Inflammatory macrophage (primary cell): ENCODE measurements at regions not wholly inside any gene's neighbourhood (a gene's known extent, or its start where the extent isn't known, plus 50 kb on each side); places are given as distances from the start of the nearest gene placed in this dataset.

Experiments used
- DNase-seq, 2 donors: peaks; one replicate each; pipeline ENCODE4 v3.0.0-alpha.2; 2020 to 2022

GRCh38 chr2:16271231-16271896 lies 331.0 kb downstream of the MYCN start:
- DNase-seq = no peak

- no peak for DNase-seq
Measured at GRCh38 chr2:16270441-16270840, 330.1 kb downstream of the MYCN start.

- DNase-seq = no peak
Measured at GRCh38 chr2:16268301-16269000, 328.1 kb downstream of the MYCN start.

GRCh38 chr2:16266571-16266970 lies 326.2 kb downstream of the MYCN start:
- no peak for DNase-seq

GRCh38 chr2:16264931-16265540 lies 324.7 kb downstream of the MYCN start:
- DNase-seq = no peak

- no peak for DNase-seq
Measured at GRCh38 chr2:16264491-16264890, 324.1 kb downstream of the MYCN start.

GRCh38 chr2:16263241-16263890 lies 323.0 kb downstream of the MYCN start:
- DNase-seq = no peak

GRCh38 chr2:16262526-16263178 lies 322.3 kb downstream of the MYCN start:
- DNase-seq = no peak

GRCh38 chr2:16261791-16262190 lies 321.4 kb downstream of the MYCN start:
- no peak for DNase-seq

- DNase-seq = no peak
Measured at GRCh38 chr2:16261071-16261470, 320.7 kb downstream of the MYCN start.

- DNase-seq = peak; percentile 3 to 6
Measured at GRCh38 chr2:16260041-16260830, 319.9 kb downstream of the MYCN start.

- no peak for DNase-seq
Measured at GRCh38 chr2:16259010-16259409, 318.7 kb downstream of the MYCN start.

- no peak for DNase-seq
Measured at GRCh38 chr2:16258350-16258749, 318.0 kb downstream of the MYCN start.

GRCh38 chr2:16257322-16258028 lies 317.1 kb downstream of the MYCN start:
- DNase-seq = no peak

GRCh38 chr2:16256601-16257321 lies 316.4 kb downstream of the MYCN start:
- DNase-seq = no peak

- no peak for DNase-seq
Measured at GRCh38 chr2:16255120-16255519, 314.8 kb downstream of the MYCN start.

- DNase-seq = no peak
Measured at GRCh38 chr2:16254356-16254965, 314.1 kb downstream of the MYCN start.

GRCh38 chr2:16253291-16253690 lies 312.9 kb downstream of the MYCN start:
- DNase-seq = no peak

- no peak for DNase-seq
Measured at GRCh38 chr2:16252891-16253290, 312.5 kb downstream of the MYCN start.

- no peak for DNase-seq
Measured at GRCh38 chr2:16252251-16252650, 311.9 kb downstream of the MYCN start.
